GM08714 (cell line): ENCODE measurements at regions not wholly inside any gene's neighbourhood (a gene's known extent, or its start where the extent isn't known, plus 50 kb on each side); places are given as distances from the start of the nearest gene placed in this dataset.
A peak's percentile ranks its signal among the peaks of the same experiment; 100 is the strongest.
"Not testable (repeated sequence)": the region's sequence is repeated elsewhere in the genome, so short reads cannot be mapped to it uniquely, and the experiment has no call there.

Experiments
- H3K4me3 ChIP-seq: fragments of 200-500 bp; sonication (Bioruptor generic); 2 replicates; pipeline ENCODE4 v1.5.1; 2014; ENCODE audit warnings: mild to moderate bottlenecking, low read length, inconsistent platforms
- ZNF274 ChIP-seq: IDR thresholded peaks from 2 replicates; pipeline ENCODE4 v1.6.1; 2012; ENCODE audit warnings: mild to moderate bottlenecking, low read depth, low read length

DNA sequence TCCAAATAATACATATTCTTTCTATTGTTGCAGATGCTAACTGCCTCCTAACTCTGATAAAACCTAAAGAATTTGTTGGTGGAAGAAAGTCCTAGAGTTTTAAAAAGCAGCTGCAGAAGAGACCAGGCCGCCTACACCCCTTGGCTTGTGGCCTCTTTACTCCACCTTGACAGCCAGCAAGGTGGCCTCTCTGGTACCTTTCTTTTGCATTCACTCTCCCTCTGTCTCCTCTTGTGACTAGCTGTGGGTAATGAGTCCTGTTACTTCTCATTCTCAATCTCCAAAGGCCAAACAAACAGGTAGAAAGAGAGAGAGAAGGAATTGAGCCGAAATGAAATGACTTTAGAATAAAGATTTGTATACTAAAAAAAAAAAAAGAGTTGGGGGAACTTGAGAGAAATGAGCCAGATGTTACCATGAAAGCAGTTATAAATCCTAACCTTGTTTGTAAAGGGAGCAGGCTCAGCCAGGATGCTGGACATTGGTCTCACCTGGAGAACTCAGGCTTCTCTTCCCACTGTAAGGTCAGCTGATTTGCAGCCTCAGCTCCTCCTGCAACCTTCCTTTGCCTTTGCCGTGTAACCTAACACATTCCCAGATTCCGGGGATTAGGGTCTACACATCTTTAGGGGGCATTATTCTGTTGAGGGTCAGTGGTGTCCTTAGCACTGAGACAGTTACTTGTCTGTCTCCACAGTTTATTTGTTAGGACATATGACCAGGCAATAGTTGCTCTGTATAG lies 164.1 kb upstream of the IRF2BP2 start:
- TF ChIP-seq ZNF274, result no peak
- H3K4me3 ChIP-seq, result no peak overlapping the region

DNA sequence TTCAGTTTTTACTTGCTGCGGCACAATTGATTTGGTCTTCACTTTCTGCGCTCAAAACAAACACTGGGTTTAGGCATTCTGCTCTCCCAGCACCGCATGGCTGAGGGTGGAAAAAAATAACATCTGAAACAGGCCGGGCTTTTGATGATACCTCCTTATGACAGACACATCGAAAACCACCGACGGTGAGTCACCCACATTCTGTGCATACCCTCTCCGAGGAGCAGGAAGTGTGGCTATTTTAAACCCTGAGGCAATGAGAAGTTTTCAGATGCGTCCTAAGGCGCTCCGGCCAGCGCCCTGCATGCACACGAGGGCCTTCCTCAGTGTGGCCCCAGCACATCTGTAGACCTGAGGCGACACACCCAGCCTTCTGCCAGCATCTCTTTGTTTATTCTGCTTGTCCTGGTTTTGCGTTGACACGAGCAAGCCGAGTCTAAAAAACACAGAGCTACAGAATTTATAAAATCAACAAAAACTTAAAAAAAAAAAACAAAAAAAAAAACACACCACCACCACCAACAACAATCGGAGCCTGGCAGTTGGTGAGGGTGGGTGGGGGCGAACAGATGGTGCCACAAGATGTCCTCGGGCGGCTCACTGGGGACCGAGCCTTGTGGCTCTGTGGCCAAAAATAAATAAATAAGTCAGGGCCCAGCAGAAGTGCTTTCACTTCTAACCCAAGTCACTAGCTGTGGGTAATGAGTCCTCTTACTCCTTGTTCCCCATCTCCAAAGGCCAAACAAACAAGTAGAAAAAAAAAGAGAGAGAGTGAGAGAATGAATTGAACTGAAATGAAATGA lies 162.6 kb upstream of the IRF2BP2 start:
- no peak for TF ChIP-seq ZNF274
- H3K4me3 ChIP-seq, result peak overlapping the region; percentile 21; the same call in 1 of the 2 replicates

DNA sequence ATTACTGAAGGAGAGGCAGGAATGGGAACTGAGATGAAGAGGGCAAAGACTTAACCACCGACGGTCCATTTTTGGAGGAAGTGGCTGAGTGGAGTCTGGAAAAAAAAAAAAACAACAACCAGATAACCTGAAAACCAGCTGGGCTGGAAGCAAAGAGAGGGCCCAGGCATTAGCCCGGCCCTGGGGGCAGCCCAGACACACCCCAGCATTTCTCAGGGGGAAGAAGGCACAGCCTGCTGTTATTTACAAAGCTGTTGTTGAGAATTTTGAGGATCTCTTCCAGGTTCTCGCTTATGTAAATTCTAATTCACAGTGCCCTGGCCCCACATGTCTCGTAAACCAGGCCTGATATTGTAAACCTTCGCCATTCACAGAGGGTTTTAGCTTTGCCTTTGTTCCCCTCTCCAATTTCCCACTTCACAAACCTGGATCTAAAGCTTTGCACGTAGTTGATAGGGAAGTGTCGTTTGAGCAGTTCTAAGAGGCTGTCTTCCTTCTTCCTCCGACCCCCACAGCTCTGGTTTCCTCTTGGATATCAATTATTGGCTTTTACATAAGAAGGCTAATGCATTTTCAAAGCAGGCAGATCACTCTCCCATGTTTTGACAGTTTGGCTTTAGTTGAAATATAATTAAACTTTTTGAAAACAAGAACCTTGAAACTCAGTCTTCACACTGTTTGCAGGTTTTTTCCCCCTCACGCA lies 161.8 kb upstream of the IRF2BP2 start:
- H3K4me3 ChIP-seq, result peak overlapping the region; percentile 21; the same call in 1 of the 2 replicates
- TF ChIP-seq ZNF274, result no peak

DNA sequence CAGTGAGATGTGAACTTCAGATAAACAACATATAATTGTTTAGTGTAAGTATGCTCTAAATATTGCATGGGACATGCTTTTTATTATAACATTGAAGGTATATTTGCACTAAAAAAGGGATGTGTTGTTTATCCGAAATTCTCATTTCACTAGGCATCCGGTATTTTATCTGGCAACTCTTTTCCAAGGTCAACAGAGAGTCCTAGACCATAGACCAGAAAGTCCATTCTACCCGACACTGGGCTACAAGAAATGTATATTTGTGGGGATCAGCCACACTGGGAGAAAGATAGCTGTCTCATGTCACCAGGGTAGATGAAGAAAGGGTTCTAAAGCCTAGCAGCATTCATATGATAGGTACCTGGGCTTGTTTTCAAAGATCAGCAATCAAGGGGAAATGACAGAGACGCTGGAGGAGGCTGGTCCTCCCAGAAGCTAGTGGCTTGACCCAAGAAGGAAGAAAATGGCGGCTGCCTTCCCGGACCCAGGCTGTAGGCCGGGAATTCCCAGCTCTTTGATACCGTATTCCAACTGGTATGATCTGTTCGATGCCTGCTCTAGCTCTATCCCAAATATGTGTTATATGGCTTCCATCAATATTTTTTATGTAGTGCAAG lies 161.1 kb upstream of the IRF2BP2 start:
- TF ChIP-seq ZNF274, result no peak
- H3K4me3 ChIP-seq, result no peak overlapping the region

DNA sequence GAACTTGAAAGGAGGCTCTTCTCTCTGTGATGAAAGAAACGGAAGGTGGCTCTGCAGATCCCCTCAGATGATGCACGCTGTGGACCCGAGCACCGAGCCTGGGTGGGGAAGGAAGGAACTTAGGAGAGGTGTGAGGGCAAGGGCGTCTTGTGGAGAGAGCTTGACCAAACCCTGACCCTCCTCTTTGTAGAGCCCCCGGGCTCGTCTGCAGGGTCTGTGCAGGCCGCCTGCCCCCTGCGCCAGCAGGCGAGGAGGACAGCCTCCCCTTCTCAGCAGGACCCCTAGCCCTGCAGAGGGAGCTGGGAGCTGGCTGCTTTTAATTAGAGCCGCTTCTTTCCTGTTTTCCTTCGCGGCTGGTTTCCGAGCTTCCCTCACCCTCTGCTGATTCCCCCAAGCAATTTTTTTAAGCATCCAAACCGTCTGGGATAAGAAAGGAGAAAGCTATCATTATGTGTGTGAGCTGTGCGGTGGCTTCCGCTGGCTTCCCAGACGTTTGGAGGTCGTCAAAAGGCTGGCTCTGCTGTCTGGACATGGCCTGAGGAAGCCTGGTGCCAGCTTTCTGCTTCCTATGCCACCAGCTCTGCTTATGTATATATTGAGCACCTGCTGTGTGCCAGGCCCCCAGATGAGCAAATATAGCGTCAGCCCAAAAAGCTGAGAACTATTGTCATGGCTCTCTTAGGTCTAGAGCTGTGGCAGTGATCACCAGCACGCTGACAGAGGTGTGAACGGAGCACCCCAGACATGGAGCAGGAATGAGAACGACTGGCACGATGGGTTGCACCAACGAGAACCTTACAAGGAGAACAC lies 160.2 kb upstream of the IRF2BP2 start:
- TF ChIP-seq ZNF274, result no peak
- H3K4me3 ChIP-seq, result no peak overlapping the region

DNA sequence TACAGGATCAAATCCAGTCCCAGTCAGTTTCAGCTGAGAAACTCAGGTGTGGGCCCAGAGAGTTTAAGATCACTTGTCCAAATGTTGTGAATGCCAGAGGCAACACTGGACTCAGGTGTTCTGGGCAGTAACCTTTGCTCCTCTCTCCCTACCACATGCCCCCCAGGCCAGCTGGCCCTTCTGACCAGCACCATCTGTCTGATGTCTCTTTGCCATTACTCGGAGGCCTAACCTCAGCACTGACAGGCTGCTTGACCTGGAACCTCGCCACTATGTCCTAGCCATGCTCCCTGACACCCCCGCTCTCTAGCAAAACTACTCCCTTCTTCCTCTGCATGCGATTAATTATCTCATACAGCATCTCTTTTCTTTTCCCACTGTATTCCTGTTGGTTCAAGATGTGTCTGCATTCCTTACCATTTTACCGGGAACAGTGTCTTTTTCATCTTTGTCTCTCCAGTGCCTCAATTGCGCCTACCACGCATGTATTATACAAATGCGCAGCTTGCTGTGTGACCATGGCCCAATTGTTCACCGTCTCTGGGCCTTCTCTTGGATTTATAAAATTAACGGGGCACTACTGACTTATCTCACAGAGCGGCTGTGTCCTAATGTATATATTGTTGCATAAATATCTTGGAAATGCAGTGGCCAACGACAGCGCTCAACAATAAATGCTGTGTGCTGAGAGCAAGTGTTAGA lies 159.5 kb upstream of the IRF2BP2 start:
- no peak for TF ChIP-seq ZNF274
- no peak overlapping the region for H3K4me3 ChIP-seq

DNA sequence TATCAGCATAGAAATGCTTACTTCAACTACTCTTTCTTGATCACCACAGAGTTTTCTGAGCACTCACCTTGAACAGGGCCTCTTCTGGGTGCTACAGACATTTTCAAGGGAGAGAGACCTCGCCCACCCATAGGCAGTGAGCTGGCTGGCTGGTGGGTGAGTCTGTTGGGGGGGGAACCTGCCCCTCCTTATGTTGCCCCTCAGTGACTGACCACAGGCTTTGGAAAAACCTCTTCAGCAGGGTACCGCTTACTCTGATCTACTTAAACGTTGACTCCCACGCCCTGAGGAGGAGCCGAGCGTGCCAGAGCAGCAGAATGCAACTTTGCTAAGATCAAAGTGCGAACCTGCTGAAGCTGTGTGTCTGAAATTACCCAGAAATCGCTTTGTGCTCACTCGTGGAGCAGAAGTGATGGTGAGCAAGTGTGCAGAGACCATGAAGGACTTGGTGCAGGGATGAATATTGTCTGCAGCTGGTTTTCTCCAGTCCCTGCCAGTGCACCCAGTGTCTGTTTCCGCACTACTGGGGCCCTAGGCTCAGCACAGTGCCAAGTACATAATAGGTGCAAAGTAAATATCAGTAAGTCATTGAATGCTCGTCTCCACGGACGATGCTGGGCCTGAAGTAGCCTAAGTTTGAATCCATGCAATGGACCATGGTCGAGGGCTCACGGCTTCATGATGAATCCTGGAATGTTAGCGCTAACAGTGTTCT lies 158.7 kb upstream of the IRF2BP2 start:
- H3K4me3 ChIP-seq, result no peak overlapping the region
- TF ChIP-seq ZNF274, result no peak

DNA sequence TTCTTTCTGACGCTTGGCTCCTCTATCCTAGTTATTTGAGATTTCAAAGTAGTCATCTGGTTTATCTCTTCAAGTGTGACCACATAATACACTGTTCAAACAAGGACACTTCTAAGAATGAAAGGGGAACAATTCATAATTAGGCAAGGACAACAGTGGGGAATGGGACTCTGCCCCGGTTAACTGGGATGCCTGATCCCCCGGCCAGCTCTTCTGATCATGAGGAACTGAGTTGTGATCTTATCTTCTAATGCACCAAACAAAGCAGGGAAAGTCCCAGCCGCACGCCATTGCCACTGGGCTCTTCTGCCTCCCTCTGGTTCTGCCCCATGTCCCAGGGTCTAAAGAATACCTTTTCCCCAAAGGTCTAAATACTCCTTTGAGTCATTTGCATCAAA lies 158.2 kb upstream of the IRF2BP2 start:
- no peak for TF ChIP-seq ZNF274
- H3K4me3 ChIP-seq, result no peak overlapping the region

DNA sequence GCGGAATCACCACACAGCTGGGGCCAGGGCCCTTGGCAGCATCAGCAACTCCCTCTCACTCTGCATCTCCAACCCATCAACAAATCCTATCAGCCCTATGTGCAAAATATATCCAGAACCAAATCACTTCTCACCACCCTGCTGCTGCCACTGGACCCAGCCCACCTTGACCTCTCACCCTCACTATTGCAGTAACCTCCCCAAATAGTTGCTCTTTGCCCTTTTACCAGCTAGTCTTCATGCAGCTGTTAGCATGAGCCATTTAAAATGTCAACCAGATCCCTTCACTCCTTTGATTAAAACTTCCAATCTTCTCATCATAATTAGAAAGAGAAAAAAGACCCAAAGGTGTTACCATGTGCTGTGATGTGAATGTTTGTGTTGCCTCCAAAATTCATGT lies 155.7 kb upstream of the IRF2BP2 start:
- H3K4me3 ChIP-seq, result no peak overlapping the region
- no peak for TF ChIP-seq ZNF274

DNA sequence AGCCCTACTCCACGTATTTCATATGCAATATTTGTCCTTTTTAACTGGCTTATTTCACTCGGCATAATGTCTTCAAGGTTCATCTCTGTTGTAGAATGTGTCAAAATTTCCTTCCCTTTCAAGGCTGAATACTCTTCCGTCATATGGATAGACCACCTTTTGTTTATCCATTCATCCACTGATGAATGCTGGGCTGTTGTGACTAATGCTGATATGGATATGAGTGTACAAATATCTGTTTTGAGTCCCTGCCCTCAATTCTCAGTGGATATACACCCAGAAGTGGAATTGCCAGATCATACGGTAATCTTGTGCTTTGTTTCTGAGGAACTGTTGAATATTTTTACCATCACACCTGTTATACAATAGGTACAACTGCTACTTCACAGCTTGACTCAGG lies 155.2 kb upstream of the IRF2BP2 start:
- no peak for TF ChIP-seq ZNF274
- no peak overlapping the region for H3K4me3 ChIP-seq

DNA sequence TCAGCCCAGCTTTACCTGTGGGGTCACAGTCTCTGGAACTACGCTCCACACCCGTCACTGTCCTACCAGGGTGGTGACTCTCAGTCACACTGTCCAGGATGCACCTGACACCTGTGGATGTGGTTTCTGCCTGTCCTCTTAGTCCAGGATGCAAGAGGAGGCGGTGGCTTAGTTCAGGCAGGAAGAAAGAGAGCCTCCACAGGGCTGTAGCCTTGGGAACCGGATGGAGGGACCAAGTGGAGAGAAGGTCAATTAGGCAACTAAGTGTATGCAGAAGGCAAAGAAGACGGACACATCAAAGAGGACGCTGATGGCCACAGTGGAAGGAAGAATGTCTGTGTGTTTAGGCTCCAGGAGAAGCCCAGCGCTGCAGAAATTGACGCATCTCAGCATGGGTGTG lies 153.9 kb upstream of the IRF2BP2 start:
- TF ChIP-seq ZNF274, result no peak
- H3K4me3 ChIP-seq, result no peak overlapping the region

DNA sequence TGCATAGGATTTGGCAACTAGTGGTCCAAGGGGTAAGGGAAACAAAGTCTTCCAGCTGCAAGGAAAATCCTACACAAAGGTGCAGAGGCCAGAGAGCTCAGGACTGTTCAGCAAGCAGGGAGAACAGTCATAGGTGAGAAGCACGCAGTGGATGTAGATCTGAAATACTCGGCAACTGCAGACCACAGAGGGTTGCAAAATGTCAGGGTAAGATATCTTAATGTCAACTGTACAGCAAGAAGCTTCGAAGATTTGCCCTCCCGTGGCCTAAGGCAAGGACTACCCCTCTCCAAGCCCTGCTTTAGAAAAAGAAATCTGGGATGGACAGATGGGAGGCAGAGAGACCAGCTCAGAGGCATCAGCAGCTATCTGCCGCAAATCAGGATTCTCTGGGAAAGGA lies 153.4 kb upstream of the IRF2BP2 start:
- no peak overlapping the region for H3K4me3 ChIP-seq
- TF ChIP-seq ZNF274, result no peak

DNA sequence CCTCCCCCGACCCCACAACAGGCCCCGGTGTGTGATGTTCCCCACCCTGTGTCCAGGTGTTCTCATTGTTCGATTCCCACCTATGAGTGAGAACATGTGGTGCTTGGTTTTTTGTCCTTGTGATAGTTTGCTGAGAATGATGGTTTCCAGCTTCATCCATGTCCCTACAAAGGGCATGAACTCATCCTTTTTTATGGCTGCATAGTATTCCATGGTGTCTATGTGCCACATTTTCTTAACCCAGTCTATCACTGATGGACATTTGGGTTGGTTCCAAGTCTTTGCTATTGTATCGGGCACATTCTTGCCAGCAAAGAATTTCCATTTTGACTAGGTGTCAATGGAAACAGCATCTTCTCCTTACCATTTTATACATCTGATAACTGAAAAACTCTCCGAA lies 152.1 kb upstream of the IRF2BP2 start:
- H3K4me3 ChIP-seq, result not testable (repeated sequence)
